ENCODE measurements at regions not wholly inside any gene's neighbourhood (a gene's known extent, or its start where the extent isn't known, plus 50 kb on each side); places are given as distances from the start of the nearest gene placed in this dataset.
"Not testable (repeated sequence)": the region's sequence is repeated elsewhere in the genome, so short reads cannot be mapped to it uniquely, and the experiment has no call there.

DNA sequence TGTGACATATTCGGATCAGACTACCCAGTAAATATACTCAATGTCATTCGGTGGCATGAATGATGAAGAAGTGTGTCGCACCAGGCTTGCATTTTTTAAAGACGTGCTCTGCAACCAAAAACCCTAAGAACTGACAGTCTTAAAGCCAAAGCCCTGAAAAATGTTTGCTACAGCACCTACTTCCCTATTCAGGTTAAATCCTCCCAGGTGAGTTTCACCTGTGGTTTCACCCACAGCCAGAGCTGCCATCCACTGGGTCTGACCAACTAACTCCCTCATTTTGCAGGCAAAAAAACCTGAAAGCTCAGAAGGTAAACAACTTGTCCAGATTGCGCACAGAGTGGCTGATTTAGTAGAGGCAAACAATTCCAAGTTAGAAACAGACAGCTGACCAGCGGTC, 222.3 kb upstream of the MGAT5 start:
- no peak for DNase-seq (ENCODE audit: low read depth)

DNA sequence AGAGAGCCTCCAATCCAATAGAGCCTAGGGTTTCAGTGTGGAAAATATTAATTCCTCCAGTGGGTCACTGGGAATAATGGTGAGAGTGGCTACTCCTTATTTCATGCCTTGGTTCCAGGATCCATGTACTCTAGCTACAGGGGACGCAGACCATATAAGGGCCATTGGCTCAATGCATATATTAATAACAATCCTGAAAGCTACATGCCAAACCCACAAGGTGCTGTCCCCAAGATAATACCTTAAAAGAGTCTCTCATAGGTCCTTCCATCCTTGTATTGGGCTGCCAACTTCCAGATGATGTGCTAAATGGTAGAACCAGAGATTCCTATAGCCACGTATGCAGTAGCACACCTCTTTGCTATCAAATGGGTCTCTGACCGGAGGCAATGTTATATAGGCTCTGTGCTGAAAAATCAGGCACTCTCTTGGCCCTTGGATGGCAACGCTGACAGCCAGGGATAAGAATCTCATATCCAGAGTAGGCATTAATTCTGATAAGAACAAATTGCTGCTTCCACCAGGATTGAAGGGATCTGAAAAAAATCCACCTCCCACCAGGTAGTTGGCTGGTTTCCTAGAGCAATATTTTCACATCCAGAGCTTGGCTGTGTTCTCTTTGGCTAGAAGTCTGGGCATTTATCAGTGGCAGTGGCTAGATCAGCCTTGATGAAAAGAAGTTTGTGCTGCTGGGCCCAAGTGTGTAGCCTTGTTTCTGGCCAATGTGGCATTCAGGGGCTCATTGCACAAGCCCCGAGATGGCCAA, 218.1 kb upstream of the MGAT5 start:
- DNase-seq (ENCODE audit: low read depth) = no peak
- H3K4me3 ChIP-seq (ENCODE audit: control insufficient read depth, low read depth, low read length) = no peak overlapping the region
- TF ChIP-seq CTCF (IDR thresholded peaks at IDR 0.05; ENCODE audit: control insufficient read depth, insufficient read depth, low read depth, low read length, missing control alignments) = no peak

More for the DNA sequence above, 222.3 kb upstream of the MGAT5 start:
- H3K4me3 ChIP-seq (ENCODE audit: control insufficient read depth, low read depth, low read length) = no peak overlapping the region
- no peak for TF ChIP-seq CTCF (IDR thresholded peaks at IDR 0.05; ENCODE audit: control insufficient read depth, insufficient read depth, low read depth, low read length, missing control alignments)

DNA sequence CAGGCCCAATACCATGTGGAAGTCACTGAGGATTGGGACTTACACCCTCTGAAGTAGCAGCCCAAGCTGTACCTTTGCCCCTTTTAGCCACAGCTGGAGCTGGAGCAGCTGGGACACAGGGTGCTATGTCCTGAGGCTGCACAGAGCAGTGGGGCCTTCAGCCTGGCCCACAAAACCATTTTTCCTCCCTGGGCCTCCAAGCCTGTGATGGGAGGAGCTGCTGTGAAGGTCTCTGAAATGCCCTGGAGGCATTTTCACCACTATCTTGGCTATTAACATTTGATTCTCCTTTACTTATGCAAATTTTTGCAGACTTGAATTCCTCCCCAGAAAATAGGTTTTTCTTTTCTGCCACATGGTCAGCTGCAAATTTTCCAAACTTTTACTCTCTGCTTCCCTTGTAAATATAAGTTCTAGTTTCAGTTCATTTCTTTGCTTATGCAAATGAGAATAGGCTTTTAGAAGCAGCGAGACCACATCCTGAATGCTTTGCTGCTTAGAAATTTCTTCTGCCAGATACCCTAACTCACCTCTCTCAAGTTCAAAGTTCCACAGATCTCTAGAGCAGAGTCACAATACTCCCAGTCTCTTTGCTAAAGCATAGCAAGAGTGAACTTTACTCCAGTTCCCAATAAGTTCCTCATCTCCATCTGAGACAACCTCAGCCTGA, 213.8 kb upstream of the MGAT5 start:
- no peak for DNase-seq (ENCODE audit: low read depth)
- H3K4me3 ChIP-seq (ENCODE audit: control insufficient read depth, low read depth, low read length) = no peak overlapping the region
- no peak for TF ChIP-seq CTCF (IDR thresholded peaks at IDR 0.05; ENCODE audit: control insufficient read depth, insufficient read depth, low read depth, low read length, missing control alignments)

DNA sequence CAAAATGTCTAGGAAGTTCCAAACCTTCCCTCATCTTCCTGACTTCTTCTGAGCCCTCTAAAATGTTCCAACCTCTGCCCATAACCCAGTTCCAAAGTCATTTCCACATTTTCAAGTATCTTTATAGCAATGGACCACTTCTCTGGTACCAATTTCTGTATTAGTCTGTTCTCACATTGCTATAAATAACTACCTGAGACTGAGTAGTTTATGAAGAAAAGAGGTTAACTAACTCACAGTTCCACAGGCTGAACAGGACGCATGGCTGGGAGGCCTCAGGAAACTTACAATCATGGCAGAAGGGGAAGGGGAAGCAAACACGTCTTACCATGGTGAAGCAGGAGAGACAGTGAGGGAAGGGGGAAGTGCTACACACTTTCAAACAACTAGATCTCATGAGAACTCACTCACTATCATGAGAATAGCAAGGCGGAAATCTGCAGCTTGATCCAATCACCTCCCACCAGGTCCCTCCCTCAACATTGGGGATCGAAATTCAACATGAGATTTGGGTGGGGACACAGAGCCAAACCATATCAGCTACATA, 213.2 kb upstream of the MGAT5 start:
- not testable (repeated sequence) for DNase-seq (ENCODE audit: low read depth); H3K4me3 ChIP-seq (ENCODE audit: control insufficient read depth, low read depth, low read length)

- no peak for DNase-seq (ENCODE audit: low read depth)
- no peak for TF ChIP-seq CTCF (IDR thresholded peaks at IDR 0.05; ENCODE audit: control insufficient read depth, insufficient read depth, low read depth, low read length, missing control alignments)
- H3K4me3 ChIP-seq (ENCODE audit: control insufficient read depth, low read depth, low read length) = no peak overlapping the region
These were observed 212.0 kb upstream of the MGAT5 start for GRCh38 chr2:134041877-134042276.

DNA sequence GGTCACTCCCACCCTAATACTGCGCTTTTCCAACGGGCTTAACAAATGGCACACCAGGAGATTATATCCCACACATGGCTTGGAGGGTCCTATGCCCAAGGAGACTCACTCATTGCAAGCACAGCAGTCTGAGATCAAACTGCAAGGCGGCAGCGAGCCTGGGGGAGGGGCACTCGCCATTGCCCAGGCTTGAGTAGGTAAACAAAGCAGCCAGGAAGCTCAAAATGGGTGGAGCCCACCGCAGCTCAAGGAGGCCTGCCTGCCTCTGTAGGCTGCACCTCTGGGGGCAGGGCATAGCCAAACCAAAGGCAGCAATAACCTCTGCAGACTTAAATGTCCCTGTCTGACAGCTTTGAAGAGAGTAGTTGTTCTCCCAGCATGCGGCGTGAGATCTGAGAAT, 210.8 kb upstream of the MGAT5 start:
- not testable (repeated sequence) for H3K4me3 ChIP-seq (ENCODE audit: control insufficient read depth, low read depth, low read length); DNase-seq (ENCODE audit: low read depth)

- DNase-seq (ENCODE audit: low read depth) = no peak
- TF ChIP-seq CTCF (IDR thresholded peaks at IDR 0.05; ENCODE audit: control insufficient read depth, insufficient read depth, low read depth, low read length, missing control alignments) = no peak
- no peak overlapping the region for H3K4me3 ChIP-seq (ENCODE audit: control insufficient read depth, low read depth, low read length)
These were observed 201.7 kb upstream of the MGAT5 start for GRCh38 chr2:134052173-134052572.

Measured in AG09309 (cell line).